Lung (tissue), 11 donors: ENCODE measurements at regions not wholly inside any gene's neighbourhood (a gene's known extent, or its start where the extent isn't known, plus 50 kb on each side); places are given as distances from the start of the nearest gene placed in this dataset.

ENCODE experiments used
- ATAC-seq: fragments of 200-7000 bp; cut with Tn5 transposase; one replicate; pipeline ENCODE4 v1.9.1; 2020; ENCODE audit warnings: moderate number of reproducible peaks; ENCODE audit not compliant: insufficient read depth, low FRiP score
- DNase-seq, 3 donors: peaks; one replicate each; pipeline ENCODE4 v3.0.0-alpha.2; 2013 to 2017
- H3K27ac ChIP-seq, 2 donors: one replicate each; pipeline ENCODE4 v1.5.1; 2013; ENCODE audit warnings: mild to moderate bottlenecking in 2 of 2, moderate library complexity in 2 of 2, control low read depth in 1 of 2, inconsistent platforms in 1 of 2, low read depth in 1 of 2, low read length in 1 of 2
- H3K27me3 ChIP-seq, 3 donors: one replicate each; pipeline ENCODE4 v1.5.1; 2013; ENCODE audit warnings: low read length in 2 of 3; ENCODE audit not compliant: control insufficient read depth in 3 of 3, insufficient read depth in 3 of 3
- H3K36me3 ChIP-seq, 4 donors: one replicate each; pipeline ENCODE4 v1.5.1; 2013; ENCODE audit warnings: low read length in 4 of 4, mild to moderate bottlenecking in 1 of 4, moderate library complexity in 1 of 4; ENCODE audit not compliant: control insufficient read depth in 4 of 4, insufficient read depth in 4 of 4
- H3K4me1 ChIP-seq, 5 donors: one replicate each; pipeline ENCODE4 v1.5.1; 2013; ENCODE audit warnings: low read length in 5 of 5, mild to moderate bottlenecking in 2 of 5, moderate library complexity in 1 of 5; ENCODE audit not compliant: control insufficient read depth in 5 of 5, insufficient read depth in 5 of 5
- H3K4me3 ChIP-seq: one replicate; pipeline ENCODE4 v1.5.1; 2013; ENCODE audit warnings: mild to moderate bottlenecking, control low read depth, moderate library complexity
- H3K9ac ChIP-seq, 2 donors: one replicate each; pipeline ENCODE4 v1.5.1; 2013; ENCODE audit warnings: low read length in 2 of 2, control low read depth in 1 of 2; ENCODE audit not compliant: insufficient read depth in 1 of 2
- H3K9me3 ChIP-seq, 4 donors: one replicate each; pipeline ENCODE4 v1.5.1; 2013; ENCODE audit warnings: low read length in 3 of 4, mild to moderate bottlenecking in 1 of 4, moderate library complexity in 1 of 4; ENCODE audit not compliant: control insufficient read depth in 4 of 4, insufficient read depth in 3 of 4
- CTCF ChIP-seq: IDR thresholded peaks from 2 replicates; pipeline ENCODE4 v1.5.1; 2012; ENCODE audit warnings: mild to moderate bottlenecking; ENCODE audit errors: control extremely low read depth, extremely low read depth
- WGBS, 2 donors: extraction: QIAGEN DNeasy Blood & Tissue Kit; methylation state at CpG; one replicate each; pipeline ENCODE4 v1.1.7; 2013; 5-methylcytosine and 5-hydroxymethylcytosine counted together
- donor health status: control.
- donor health status: control.
- donor health status: Bipolar disorder and iron deficiency.
- donor health status: healthy.
- donor health status: DM: yes; HTN: yes; CAD: no.

GRCh38 chr11:38182126-38182866, 1584.3 kb upstream of the RAG2 start:
- peaks cover 0 to 32% (median 4%) of the 10 kb centered on the region in 5 donors for H3K4me1 ChIP-seq
- 15 to 18% methylated on average over 1 of the region's 1 CpG for WGBS, 2 donors
- ATAC-seq (no peak), DNase-seq (peak; percentile 18 to 89 (median 86))
- no peaks in the 10 kb centered on the region for H3K36me3 ChIP-seq
- H3K9ac ChIP-seq, result no peak overlapping the region
- H3K27ac ChIP-seq, result no peak overlapping the region
- no peaks in the 10 kb centered on the region for H3K9me3 ChIP-seq
- TF ChIP-seq CTCF, result no peak
- H3K4me3 ChIP-seq, result no peak overlapping the region
- no peaks in the 10 kb centered on the region for H3K27me3 ChIP-seq

- no peak for TF ChIP-seq CTCF
- Histone ChIP-seq H3K9ac (no peak overlapping the region), H3K9me3 (no peaks in the 10 kb centered on the region), H3K4me3 (no peak overlapping the region), H3K27ac (no peak overlapping the region), H3K4me1 (peaks cover 0 to 15% (median 4%) of the 10 kb centered on the region in 5 donors), H3K36me3 (no peaks in the 10 kb centered on the region), H3K27me3 (no peaks in the 10 kb centered on the region)
- DNase-seq, result no peak
- WGBS, 2 donors, result 86 to 91% methylated on average over 12 of the region's 12 CpGs
- no peak for ATAC-seq
Observed at GRCh38 chr11:38176686-38177322, 1578.8 kb upstream of the RAG2 start.

- H3K9ac ChIP-seq, result no peak overlapping the region
- no peak for TF ChIP-seq CTCF
- no peaks in the 10 kb centered on the region for H3K36me3 ChIP-seq
- peaks cover 0 to 6% (median 0%) of the 10 kb centered on the region in 5 donors for H3K4me1 ChIP-seq
- no peak overlapping the region for H3K4me3 ChIP-seq
- no peaks in the 10 kb centered on the region for H3K9me3 ChIP-seq
- no peak overlapping the region for H3K27ac ChIP-seq
- no peaks in the 10 kb centered on the region for H3K27me3 ChIP-seq
- ATAC-seq (no peak), DNase-seq (peak; percentile 60 to 81 (median 69))
- 81 to 85% methylated on average over 8 of the region's 8 CpGs for WGBS, 2 donors
Observed at GRCh38 chr11:38173676-38174075, 1575.6 kb upstream of the RAG2 start.
